ENCODE measurements at regions not wholly inside any gene's neighbourhood (a gene's known extent, or its start where the extent isn't known, plus 50 kb on each side); places are given as distances from the start of the nearest gene placed in this dataset.
A peak's percentile ranks its signal among the peaks of the same experiment; 100 is the strongest.

DNA sequence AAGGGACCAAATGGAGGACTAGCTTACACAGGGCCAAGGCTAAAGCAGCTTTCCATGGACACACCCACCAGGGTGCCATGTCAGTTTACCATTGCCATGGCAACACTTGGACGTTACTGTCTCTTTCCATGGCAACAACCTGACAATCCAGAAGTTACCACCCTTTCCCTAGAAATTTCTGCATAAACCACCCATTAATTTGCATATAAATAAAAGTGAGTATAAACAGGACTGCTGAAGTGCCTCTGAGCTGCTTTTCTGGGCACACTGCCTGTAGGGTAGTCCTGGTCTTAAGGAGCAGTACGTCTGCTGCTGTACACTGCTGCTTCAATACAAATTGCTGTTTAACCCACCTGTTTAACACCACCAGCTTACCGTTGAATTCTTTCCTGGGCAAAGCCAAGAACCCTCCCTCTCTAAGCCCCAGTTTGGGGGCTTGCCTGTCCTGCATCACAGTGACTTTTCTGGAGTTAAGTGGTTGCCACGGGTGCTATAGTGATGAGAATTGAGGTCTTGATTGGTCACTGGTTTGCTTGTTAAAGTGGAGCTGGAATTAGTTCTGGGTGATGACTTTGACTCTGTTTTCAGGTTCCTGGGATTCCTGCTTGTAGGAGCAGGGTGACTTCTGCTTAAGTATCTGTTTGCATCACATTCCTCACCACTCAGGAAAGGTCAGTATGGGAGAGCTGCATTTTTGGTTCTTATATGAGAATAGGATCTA lies 83.2 kb downstream of the CLDN17 start:
- H3K9ac ChIP-seq (ENCODE audit: insufficient read depth in 1 of 2, low read depth in 2 of 2, low read length in 2 of 2) = no peak overlapping the region
- BruUV-seq (replicated peaks) = no TSS peak
- TF ChIP-seq ZNF561 (CRISPR knock-in tag; conservative IDR thresholded peaks at IDR 0.05) (no peak), RFX1 (IDR thresholded peaks at IDR 0.05) (peak; percentile 55), POLR3G (IDR thresholded peaks at IDR 0.05; ENCODE audit: extremely low read depth, insufficient read length, insufficient replicate concordance) (no peak), SIN3A (IDR thresholded peaks at IDR 0.05; ENCODE audit: borderline replicate concordance in 2 of 2, control insufficient read depth in 1 of 2, low read depth in 2 of 2, low read length in 2 of 2) (no peak)
- DNase-seq (ENCODE audit: extremely low read depth in 1 of 4, low spot score in 3 of 4) = no peak
- no peaks in the 10 kb centered on the region for H3K4me1 ChIP-seq (replicated peaks in 1 of 2; ENCODE audit: control insufficient read depth in 2 of 2, insufficient read depth in 2 of 2, low read length in 2 of 2)
- CTCF ChIA-PET (ENCODE audit: low intra/inter-chr PET ratio) = no interaction called here
- POLR2A ChIA-PET = no interaction called here
- no peaks in the 10 kb centered on the region for H3K27me3 ChIP-seq (ENCODE audit: control insufficient read depth in 2 of 2, insufficient read depth in 2 of 2, low read length in 2 of 2)
- no peak overlapping the region for H3K4me2 ChIP-seq (ENCODE audit: insufficient read depth, low read length)
- in situ Hi-C loops (cut with MboI) = no loop called here
- H3K27ac ChIP-seq (ENCODE audit: extremely low read depth, low read depth, low read length) = no peak overlapping the region
- H3K79me2 ChIP-seq (ENCODE audit: control insufficient read depth, insufficient read depth, low read length) = no peaks in the 10 kb centered on the region
- H3K36me3 ChIP-seq (ENCODE audit: control insufficient read depth, insufficient read depth, low read length) = no peaks in the 10 kb centered on the region
- no peak overlapping the region for H3K4me3 ChIP-seq
- H2AFZ ChIP-seq (ENCODE audit: low read depth, low read length) = no peak overlapping the region
- H4K20me1 ChIP-seq (replicated peaks; ENCODE audit: control insufficient read depth, insufficient read depth, low read length) = no peaks in the 10 kb centered on the region
- intact Hi-C loops (cut with micrococcal nuclease) = no loop called here
- no peak for ATAC-seq
- 0% methylated on average over 4 of the region's 4 CpGs for WGBS (ENCODE audit: insufficient coverage, low coverage, missing lambda C conversion rate)
- no peak for FAIRE-seq
- no peaks in the 10 kb centered on the region for H3K9me1 ChIP-seq (ENCODE audit: control insufficient read depth, insufficient read depth, low read length)
- H3K9me3 ChIP-seq (replicated peaks; ENCODE audit: control insufficient read depth, insufficient read depth, low read depth, low read length) = no peaks in the 10 kb centered on the region

DNA sequence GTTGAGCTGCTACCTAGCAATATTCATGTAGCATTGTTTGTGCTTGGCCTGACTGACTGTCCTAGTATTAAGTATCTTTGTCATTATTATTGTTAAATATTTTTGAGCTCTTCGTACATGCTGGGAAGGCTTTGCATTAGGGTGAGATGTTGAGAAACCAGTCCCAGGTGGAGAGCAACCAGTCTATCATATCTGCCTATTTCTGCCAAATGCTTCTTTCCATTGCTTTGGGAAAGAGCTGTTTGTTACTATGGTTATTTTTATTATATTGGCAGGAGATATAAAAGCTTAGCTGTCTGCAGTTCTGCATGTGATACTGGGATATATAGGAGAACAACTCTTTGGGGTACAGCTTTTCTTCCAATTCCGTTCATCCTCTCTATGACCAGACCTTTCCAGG lies 85.1 kb downstream of the CLDN17 start:
- H3K36me3 ChIP-seq (ENCODE audit: control insufficient read depth, insufficient read depth, low read length) = no peaks in the 10 kb centered on the region
- CTCF ChIA-PET (ENCODE audit: low intra/inter-chr PET ratio) = no interaction called here
- H3K9ac ChIP-seq (ENCODE audit: insufficient read depth in 1 of 2, low read depth in 2 of 2, low read length in 2 of 2) = no peak overlapping the region
- no peaks in the 10 kb centered on the region for H3K9me1 ChIP-seq (ENCODE audit: control insufficient read depth, insufficient read depth, low read length)
- no peaks in the 10 kb centered on the region for H4K20me1 ChIP-seq (replicated peaks; ENCODE audit: control insufficient read depth, insufficient read depth, low read length)
- intact Hi-C loops (cut with micrococcal nuclease) (no loop called here), in situ Hi-C loops (cut with MboI) (no loop called here)
- H3K27ac ChIP-seq (ENCODE audit: extremely low read depth, low read depth, low read length) = no peak overlapping the region
- H3K4me3 ChIP-seq = no peak overlapping the region
- no peak for FAIRE-seq
- POLR2A ChIA-PET = no interaction called here
- no peak for DNase-seq (ENCODE audit: extremely low read depth in 1 of 4, low spot score in 3 of 4)
- TF ChIP-seq TAF15 (IDR thresholded peaks at IDR 0.05; ENCODE audit: low read depth, low read length) (no peak), MEIS2 (IDR thresholded peaks at IDR 0.05; ENCODE audit: partially characterized antibody) (no peak), EP300 (IDR thresholded peaks at IDR 0.05; ENCODE audit: low read length) (no peak), CREB1 (IDR thresholded peaks at IDR 0.05) (no peak), CREB1 (CRISPR knock-in tag; IDR thresholded peaks at IDR 0.05) (no peak), ARID2 (IDR thresholded peaks at IDR 0.05) (no peak), SRSF3 (IDR thresholded peaks at IDR 0.05; ENCODE audit: insufficient read depth, low read length) (no peak), TRIM24 (IDR thresholded peaks at IDR 0.05) (no peak)
- TF ChIP-seq, protein P1, sequence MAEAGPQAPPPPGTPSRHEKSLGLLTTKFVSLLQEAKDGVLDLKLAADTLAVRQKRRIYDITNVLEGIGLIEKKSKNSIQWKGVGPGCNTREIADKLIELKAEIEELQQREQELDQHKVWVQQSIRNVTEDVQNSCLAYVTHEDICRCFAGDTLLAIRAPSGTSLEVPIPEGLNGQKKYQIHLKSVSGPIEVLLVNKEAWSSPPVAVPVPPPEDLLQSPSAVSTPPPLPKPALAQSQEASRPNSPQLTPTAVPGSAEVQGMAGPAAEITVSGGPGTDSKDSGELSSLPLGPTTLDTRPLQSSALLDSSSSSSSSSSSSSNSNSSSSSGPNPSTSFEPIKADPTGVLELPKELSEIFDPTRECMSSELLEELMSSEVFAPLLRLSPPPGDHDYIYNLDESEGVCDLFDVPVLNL (CRISPR knock-in tag; IDR thresholded peaks at IDR 0.05; ENCODE audit: low read depth) = no peak
- H3K9me3 ChIP-seq (replicated peaks; ENCODE audit: control insufficient read depth, insufficient read depth, low read depth, low read length) = no peaks in the 10 kb centered on the region
- H3K27me3 ChIP-seq (ENCODE audit: control insufficient read depth in 2 of 2, insufficient read depth in 2 of 2, low read length in 2 of 2) = no peaks in the 10 kb centered on the region
- 3% methylated on average over 2 of the region's 2 CpGs for whole genome bisulfite sequencing (ENCODE audit: insufficient coverage, low coverage, missing lambda C conversion rate)
- no peaks in the 10 kb centered on the region for H3K4me1 ChIP-seq (replicated peaks in 1 of 2; ENCODE audit: control insufficient read depth in 2 of 2, insufficient read depth in 2 of 2, low read length in 2 of 2)
- H3K4me2 ChIP-seq (ENCODE audit: insufficient read depth, low read length) = no peak overlapping the region
- no peak for ATAC-seq
- BruUV-seq (replicated peaks) = no TSS peak
- H2AFZ ChIP-seq (ENCODE audit: low read depth, low read length) = no peak overlapping the region
- H3K79me2 ChIP-seq (ENCODE audit: control insufficient read depth, insufficient read depth, low read length) = no peaks in the 10 kb centered on the region

All from K562 (cell line).